Activated CD8-positive, alpha-beta memory T cell treated with anti-CD3 and anti-CD28 coated beads for 1 hour (primary cell): ENCODE measurements at regions not wholly inside any gene's neighbourhood (a gene's known extent, or its start where the extent isn't known, plus 50 kb on each side); places are given as distances from the start of the nearest gene placed in this dataset.

Experiments used
- DNase-seq, 2 donors: peaks; one replicate each; pipeline ENCODE4 v3.0.0-alpha.2; 2020; ENCODE audit warnings: low read depth in 1 of 2; ENCODE audit errors: extremely low read depth in 1 of 2

DNA sequence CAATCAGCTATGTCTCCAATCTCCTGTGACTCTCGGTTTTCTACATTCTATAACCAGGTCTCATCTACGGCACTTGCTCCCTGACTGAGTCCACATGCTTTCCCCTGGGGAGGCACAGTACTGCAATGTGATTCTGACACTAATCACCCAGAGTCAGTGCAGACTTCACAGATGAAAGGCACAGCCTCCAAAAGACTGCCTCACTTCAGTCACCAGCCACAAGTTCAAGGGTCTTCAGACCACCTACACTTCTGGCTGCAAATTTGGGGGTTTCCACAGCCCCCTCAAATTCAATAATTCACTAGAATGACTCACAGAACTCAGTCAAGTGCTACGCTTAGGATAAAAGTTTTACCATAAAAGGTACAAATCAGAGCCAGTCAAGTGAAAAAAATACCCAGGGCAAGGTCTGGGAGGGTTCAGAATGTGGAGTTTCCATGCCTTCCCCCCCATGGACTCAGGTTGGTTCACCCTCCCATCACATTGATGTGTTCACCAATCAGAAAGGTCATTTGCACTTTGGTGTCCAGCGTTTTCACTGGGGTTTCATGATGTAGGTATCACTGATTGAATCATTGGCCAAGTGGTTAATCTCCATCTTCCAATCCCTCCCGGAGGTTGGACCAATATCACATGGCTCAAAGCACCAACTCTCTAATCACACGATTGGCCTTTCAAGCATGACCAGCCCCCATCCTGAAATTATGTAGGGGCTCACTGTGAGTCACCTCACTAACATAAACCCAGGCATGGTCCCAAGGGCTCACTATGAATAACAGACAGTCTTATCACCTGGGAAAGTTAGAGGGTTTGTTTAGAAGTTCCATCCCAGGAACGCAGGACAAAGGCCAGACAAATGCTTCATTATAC is 182.9 kb upstream of the CAMK1G start:
- DNase-seq = no peak

DNA sequence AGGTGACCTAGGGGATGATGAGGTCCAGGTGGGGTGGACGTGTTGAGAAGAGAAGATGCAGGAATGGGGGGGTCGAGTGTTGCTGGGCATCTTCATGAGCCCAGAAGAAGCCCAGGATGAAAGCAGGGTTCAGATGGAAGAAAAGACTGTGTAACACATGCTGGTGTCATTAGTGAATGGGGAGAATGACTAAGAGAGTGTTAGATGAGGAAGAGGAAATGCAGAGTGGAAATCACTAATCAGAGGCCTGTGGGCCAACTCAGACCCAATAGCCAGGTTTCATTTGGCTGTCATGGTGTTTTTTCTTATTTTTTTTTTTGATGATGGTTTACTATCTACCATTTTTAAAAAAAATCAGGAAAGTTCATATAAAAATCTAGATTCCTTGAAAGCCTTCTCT is 180.8 kb upstream of the CAMK1G start:
- no peak for DNase-seq

DNA sequence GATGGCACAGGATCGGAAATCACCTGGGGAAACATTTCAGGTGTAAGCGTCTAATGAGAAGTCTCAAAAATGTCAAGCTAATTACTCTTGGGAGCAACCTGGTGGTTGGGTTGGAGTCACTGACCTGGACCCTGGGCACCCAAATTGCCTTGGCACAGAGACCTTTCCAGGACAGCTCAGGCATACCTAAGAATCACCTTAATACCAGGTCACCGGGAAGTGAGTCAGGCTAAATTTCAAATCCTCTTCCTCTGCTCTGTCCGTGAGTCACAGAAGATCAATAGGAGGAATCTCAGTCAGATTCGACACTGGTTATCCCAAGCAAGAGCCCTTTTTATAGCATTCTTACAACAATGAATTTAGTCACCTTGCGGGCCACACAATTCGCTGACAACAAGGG is 179.6 kb upstream of the CAMK1G start:
- no peak for DNase-seq

DNA sequence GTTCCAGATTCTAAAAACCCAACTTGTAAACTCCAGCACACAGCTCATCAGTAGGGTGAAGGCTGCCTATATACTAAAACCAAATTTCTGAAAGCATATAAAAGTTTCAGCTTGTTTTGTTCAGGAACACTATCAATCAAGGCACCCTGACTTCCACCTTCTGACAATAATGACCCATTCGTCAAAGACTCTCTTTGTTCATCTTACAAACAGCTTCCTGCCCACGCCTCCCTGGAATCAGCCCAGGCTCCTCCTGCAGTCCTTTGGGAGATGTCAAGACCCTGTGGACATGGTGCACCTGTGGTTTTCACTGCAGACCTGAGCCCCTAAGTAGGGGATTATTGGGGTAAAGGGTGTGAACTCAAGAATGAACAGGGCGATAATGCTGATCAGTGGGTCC is 178.9 kb upstream of the CAMK1G start:
- DNase-seq = no peak

DNA sequence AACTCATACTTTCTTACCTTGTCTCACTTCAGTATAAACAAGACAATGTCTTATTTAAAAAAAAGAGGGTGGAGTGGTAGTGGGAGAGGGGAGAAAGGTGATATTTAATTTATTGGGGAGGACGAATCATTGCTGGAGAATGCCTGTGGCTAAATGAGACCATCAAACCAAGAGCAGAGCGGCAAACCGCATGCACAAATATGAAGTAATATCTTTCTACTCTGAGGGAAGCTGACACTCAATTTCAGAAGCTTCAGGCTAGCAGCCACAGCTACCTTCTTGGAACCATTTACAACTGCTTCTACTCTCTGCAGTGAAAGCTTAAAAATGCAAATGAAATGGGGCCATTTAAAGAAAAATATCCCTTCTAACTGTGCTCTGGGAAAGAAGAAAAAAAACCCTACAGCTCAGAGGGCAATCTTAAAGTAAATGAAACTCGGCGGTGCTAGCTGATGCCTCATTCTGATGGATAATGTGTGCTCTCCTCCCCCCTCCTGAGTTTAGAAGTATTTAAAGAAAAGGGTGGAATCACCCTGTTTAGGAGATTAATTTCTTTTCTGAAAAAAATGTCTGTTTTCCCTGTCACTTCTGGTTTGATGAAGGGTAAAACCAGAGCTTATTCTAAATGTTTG is 178.2 kb upstream of the CAMK1G start:
- DNase-seq = no peak

DNA sequence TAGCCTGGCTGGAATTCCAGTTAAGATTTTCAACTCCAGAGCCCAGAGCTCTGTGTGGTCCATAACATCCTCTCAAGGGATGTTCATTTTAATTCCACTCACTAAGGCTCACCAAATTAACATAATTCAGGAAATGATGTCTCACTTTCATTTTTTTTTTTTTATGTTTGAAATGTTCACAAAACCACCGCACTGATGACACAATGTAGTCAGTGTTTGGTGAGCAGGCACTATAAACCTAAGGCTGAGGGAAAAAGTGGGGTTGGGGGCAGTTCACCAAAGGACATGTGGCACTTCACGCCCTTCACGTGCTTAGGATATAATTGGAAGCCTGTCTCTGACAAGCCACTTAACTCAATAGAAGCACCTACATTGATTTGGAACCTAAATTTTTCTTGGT is 177.3 kb upstream of the CAMK1G start:
- no peak for DNase-seq

DNA sequence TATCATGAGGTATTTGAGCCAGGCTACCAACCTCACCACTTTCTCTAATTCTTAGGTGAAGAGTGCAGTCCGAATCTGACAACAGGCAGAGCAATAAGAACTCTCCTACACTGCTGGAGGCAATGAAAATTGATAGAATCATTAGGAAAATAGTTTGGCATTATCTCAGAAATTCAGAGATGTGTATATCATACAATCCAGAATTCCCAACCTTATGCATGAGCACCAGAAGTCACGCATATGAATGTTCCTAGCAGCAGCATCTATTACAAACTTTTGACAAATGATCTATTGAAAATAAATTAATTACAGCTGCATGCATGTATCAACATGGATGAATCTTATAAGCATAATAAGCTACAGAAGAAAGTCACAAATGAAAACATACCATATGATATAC is 176.9 kb upstream of the CAMK1G start:
- no peak for DNase-seq

DNA sequence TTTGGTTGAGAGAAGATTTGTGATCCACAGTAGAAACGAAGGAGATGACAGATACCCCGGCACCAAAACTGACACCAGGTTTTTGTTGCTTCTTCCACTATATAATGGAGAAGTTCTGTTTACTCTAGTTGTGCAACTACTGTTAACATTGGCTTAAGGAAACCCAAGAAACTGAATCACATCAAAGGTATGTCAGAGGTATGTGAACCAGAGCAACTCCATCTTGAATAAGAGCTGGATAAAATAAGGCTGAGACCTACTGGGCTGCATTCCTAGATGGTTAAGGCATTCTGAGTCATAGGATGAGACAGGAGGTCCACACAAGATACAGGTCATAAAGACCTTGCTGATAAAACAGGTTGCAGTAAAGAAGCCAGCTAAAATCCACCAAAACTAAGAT is 173.7 kb upstream of the CAMK1G start:
- DNase-seq = no peak

DNA sequence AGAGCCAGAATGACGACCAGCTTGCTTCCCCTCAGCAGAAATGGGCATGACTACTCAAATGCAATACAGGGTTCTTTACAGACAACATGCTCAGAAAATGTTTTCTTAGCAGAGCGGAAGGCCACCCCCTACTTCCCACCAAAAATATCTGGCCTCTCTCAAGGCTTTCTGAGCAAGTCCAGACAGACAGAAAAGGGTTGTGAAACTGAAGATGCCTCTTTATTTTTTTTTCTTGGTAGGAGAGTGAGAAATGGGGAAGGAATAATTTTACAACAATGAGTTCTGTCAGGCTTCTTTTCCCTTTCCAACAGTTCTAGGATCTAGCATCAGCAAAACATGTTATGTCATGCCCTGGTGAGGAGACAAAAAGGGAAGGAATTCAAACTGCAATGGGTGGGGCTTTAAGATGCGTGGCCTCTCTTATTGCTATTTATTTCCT is 172.0 kb upstream of the CAMK1G start:
- no peak for DNase-seq

DNA sequence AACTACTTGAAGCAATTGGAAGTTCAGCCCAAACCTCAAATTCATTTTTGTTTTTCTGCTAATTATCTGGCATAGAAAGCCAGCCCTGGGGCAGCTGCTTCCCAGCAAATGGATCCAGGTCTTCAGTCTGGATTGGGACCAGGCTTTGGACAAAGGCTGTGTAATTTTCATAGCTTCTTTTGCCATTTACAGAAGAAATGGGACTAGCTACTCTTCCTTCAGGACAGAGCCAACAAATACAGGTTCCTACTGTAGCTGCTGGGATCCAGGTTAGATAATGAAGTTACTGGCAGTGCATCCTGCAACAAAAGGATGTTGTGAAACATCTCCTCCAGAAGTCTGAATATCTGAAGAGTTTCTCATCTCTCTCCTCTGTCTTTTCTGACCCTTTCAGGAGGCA is 171.5 kb upstream of the CAMK1G start:
- no peak for DNase-seq

DNA sequence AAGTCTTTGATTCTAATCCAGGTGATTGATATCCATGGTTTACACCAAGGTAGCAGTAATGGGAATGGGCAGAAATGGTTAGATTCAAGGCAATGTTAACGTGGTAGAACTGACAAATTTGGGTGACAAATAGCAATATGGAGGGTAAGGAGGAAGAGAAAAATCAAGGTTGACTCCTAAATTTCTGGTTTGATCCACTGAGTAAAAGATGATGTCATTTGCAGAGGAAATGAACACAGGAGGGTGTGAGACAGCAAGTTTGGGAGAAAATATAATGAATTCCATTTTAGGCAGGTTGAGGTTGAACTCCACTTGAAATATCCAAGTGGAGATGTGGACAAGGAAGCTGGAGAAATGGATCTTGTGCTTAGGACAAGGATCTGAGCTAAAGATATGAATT is 170.9 kb upstream of the CAMK1G start:
- no peak for DNase-seq

DNA sequence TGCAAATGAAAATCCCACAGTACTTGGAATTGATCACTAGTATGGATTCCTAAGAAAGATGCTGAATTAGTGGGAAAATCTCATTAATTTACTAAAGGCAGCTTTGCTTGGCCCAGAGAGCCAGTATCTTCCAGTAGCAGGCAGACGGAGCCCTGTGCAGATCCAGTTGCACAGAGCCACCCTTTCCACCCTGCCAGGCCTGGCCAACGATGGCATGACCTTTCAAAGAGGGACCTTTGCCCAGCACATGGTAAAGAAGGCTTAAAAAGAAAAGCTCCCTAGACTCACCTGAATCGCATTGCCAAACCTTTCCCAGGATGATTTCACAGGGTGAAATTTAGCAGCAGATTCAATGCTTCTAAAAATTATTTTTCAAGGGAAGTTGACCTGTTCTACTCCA is 170.5 kb upstream of the CAMK1G start:
- DNase-seq = no peak

DNA sequence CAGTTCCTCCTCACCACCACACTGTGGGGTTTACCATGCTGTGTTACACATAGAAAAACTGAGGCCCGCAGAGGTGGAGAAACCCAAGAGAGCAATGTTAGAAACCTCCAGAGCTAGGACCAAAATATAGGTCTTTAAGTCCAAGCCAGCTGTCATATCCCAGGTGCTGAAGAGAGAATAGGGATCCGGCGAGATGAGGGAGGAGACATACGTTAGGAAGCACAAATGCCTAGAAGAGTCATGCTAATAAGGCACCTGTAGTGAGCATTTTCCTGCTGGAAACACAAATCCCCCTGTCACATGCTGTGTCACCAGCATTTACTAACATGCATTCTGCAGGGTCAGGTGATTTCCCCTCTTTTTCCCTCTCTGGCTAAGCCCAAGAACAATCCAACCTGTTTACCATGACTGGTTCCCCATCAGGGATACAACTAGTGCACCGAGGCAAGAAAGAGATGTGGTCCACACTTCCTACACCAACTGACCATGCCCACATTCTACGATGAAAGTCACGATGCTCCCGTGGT is 168.6 kb upstream of the CAMK1G start:
- DNase-seq = no peak

DNA sequence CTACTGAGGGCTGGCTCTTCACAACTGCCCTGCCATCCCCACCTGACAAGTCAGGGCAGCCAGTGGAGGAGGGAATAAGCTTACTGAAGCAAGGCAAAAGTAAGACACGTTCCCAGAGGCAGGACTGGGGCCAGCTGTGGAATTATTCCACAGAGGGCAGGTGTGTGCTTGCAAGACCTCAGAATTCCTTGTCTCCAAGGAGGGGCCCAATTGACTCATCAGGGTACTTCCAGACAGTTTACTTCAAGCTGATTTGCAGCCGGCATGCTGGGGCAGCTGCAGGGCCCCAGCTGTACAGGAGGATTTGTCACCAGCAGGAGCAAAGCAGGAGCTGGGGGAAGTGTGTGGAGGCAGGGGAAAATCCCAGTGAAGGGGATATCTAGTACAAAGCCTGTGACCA is 167.5 kb upstream of the CAMK1G start:
- no peak for DNase-seq

DNA sequence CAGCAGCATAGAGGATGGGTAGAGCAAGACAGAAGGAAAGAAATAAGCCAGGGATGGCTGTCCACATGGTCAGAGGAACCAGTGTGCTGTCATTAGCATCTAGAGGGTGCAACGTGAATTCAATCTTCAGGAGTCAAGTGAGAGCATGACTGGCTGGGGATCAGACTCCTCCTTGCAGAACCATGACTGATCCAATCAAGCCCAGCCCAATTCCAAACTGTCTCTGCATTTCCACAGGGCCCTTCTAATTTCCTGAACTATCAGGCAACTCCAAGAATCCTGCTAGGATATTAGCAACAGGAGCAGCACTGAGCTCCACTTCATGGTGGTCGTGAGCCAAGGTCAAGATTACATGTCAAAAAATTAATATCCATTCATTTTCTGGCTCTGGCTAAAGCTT is 166.8 kb upstream of the CAMK1G start:
- DNase-seq = no peak

DNA sequence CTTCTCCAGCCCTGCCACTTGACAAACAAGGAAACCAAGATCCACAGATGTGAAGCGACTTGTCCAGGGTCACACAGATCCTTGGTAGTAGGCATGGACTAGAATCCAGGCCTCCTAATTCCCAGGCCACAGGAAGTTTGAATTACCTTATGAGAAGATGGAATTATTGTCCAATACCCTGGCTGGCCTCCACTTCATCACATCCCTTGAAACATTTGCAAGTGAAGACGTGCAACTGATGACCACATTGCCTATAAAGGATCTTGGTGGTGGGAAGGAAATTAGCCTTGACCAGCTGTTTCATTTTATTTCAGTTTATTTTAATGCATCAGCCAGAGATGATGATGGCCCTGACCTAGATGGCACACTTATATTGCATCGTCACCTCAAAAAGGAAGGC is 165.8 kb upstream of the CAMK1G start:
- no peak for DNase-seq

DNA sequence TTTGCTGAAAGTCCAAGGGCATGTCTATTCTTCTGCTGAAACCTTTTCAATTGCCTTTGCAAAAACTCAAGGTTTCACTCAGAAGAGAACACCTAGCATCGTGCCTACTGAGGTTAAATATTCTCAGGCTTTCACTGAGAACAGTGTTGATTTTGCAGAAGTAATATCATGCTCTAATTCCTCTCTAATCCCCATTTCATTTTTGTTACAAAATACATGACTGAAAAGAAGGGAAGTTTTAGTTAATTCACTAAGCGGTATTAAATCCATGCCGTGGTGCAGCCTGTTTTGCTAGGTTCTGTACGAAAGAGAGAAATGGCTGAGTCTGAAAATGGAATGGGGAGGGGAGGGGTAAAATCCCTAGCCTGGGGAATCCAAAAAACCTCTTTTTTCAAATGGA is 163.2 kb upstream of the CAMK1G start:
- DNase-seq = no peak

DNA sequence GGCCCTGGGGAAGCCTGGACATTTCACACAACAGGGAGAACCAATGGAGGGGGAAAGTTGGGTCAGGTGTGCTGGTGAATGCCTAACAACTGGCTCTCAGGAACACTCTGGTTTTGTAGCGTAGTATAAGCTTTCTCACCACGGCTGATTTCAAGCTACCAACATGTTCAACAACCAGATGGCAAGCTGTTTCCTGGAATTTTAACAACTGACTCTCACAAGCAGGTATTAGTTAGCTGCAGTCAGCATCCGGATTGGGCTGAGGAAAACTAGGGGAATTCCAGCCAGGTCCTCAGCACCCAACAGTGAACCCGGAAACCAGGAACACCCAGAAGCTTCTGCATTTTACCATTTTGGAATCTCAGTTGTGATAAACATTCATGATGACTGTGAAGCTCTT is 162.3 kb upstream of the CAMK1G start:
- no peak for DNase-seq

DNA sequence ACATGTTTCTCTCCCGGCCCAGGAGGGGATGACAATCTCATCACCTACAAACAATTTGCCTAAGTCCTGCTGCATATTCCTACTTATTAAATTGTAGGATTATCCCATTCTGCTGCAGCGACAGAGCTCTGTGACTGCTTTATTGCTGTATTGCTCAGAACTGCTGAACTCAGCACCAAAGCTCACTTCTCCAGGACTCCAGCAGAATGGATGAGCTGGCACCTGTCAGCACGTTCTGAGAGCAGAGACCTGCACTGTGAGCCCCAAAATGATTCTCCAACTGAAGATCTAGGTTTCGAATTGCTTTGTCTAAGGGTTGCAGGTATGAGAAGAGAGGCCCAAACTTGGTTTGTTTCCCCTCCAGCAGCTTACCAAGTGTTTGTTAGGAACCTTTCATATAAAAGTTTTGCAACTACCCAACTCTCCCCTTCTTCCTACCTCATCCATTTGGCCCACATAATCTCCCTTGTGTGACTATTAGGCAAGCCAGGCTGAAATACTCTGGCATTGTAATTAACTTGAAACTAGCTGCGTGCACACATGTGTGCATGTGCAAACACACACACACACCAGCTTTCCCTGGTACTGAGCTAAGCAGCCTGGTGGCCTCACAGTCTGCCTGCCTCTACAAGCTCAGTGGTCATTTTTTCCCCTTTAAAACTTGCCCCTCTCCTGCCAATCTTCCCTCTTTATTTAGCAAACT is 161.4 kb upstream of the CAMK1G start:
- no peak for DNase-seq

DNA sequence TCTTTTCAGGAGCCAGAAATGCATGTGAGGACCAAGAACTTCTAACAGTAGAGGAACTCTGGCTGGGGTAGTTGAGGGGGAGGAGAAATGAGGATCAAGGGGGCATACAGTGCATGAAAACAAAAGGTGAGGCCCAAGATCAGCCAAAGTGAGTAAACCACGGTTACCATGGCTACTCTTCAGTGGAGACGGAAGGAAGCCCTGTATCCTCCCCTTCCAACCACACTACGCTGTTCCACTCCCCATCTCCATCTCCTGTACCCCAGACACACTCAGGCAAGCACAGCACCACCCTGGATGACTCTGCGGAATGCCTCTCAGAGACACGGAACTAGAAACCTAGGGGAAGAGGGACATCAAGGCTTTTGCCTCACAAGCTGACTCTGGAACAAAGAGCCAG is 157.6 kb upstream of the CAMK1G start:
- DNase-seq = no peak

DNA sequence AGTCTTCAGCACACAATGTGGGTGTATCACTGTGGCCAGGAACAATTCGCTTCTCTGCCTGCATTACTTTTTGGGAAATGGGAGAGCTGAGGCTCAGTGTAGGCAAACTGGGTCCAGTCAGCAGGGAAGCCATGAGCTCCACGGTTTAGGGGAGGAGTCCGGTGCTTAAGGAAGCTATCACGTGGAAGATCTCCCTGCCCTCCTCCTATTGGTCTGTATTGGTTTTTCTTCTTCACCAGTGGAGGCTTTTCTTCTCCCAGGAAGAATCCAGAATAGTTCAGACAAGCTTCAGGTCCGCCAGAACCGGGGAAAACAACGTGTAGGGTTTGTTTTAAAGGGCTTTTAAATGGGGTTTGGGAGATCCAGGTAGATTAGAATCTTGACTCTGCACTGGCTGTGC is 156.2 kb upstream of the CAMK1G start:
- no peak for DNase-seq

DNA sequence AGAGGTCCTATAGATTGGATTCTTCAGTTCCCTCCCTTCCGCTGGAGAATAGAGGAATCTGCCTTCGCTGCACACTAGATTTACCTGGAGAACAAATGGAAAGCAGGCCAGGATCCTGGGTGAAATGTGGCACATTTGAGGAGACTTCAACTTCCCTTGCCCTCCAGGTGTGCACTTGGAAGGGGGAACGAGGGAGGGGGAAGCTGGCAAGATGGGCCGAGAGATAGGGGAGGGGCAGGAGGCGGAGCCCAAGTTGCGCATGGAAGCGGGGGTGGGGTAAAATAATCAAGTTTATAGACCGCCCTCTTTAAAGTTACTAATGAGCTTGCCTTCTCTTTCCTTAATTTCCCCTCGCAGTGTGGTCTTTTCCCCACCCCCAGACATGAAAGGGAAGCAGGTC is 155.7 kb upstream of the CAMK1G start:
- DNase-seq = no peak
